ENCODE measurements at regions not wholly inside any gene's neighbourhood (a gene's known extent, or its start where the extent isn't known, plus 50 kb on each side); places are given as distances from the start of the nearest gene placed in this dataset.

DNA sequence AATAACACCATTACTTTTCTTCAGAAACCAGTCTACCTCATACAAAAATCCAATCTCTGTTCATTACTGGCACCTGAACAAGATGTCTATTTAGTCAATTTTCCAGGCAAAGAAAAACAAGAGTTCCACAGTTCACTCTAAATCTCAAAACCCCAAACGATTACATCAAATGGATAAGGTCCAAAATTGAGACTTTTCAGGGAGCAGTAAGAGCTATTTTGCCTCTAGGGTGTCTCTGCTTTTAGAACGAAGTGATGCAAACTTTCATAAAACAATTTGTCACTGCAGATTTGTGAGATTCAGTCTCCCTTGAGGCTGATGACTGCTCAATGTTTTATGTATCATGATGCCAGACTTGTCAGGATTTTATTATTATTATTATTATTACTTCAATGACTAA is 937.0 kb upstream of the PHF14 start:
- no peak for DNase-seq

DNA sequence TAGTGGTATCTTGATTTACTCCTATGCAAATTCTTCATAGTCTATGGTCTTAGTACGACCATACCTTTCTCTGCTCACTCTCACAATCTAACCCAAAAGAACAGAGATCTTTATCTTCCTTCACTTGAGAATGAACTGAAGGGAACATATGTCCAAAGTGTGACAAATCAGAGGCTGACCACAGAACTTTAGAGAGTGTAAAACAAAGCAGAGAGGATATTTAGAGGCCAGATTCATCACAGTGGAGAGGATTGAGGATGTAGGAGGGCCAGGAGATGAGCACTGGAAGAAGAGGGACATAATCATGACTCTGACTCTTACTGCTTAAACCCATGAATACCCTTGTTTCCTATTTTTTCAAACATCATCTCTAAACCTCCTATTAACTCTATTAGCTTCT is 935.3 kb upstream of the PHF14 start:
- DNase-seq = no peak

DNA sequence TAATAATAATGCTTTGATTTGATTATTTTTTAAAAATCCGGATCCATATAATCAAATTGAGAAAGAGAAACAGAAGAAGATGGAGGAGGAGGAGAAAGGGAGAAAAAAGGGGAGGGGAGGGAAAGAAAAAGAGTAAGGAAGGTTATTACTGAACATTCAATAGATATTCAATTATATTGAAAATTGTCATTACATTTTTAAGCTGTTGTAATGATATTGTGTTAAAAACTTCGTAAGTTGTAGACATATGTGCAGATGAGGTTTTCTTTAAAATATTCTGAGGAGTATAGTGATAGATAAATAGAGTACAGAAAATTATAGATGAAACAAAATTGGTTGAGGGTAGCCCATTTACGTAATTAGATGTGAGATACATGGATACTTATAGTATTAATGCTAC is 933.0 kb upstream of the PHF14 start:
- DNase-seq = no peak

DNA sequence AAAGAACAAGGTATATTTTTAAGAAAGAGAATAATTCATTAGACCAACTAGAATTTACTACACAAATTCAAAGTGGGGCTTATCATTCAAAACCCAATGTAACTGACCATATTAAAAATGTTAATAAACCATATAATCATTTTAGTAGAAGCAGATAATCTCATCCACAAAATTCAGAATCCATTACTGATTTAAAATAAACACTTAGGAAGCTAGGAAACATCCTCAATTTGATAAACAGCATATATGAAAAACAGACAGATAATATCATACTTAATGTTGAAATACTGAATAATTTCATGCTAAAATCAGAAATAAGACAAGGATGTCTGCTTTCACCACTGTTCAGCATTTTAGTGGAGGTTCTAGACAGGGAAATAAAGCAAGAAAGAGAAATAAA is 902.8 kb upstream of the PHF14 start:
- DNase-seq = no peak

DNA sequence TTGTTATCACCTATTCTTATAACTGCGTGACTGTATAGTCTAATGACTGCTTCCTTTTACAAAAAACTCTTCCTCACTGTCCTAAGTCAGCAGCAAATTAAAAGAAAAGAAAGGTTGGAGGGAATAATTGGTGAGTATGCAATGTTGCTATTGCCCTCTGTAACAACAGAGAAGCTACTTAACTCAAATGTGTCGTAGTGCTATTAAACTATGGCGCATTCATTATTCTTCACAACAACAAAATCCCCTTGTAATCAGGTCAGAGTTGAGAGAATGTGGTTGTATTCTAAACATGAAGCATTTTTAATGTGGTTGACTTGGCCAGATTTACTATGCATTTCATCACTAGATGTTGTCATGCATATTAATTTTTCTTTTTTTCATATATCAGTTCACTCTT is 897.8 kb upstream of the PHF14 start:
- no peak for DNase-seq

DNA sequence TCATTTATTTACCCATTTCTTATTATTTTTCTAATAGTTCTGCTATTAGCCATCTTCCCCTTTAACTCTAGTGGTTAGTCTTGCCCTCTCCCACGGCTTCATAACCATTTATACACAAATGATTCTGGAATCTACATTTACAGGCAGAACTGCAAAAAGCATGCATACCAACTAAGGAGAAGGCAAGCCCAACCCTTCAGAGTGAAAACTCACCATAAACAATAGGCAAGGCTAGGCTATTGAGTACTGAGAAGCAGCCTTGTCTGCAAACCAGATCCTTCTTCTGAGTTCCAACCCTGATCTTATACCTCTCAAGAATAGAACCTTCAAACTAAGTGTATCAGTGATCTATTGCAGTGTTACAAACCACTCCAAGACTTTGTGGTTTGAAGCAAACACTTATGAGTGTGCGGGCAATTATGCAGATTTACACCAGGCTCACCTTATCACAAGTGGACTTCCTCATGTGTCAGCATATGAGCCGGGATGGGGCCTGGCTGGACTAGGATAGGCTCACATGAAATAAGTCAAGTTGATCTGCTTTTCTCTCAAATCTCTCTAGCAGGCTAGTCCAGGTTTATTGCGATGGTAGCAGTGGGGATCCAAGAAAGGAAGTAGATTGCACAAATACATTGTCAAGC is 896.9 kb upstream of the PHF14 start:
- DNase-seq = no peak

DNA sequence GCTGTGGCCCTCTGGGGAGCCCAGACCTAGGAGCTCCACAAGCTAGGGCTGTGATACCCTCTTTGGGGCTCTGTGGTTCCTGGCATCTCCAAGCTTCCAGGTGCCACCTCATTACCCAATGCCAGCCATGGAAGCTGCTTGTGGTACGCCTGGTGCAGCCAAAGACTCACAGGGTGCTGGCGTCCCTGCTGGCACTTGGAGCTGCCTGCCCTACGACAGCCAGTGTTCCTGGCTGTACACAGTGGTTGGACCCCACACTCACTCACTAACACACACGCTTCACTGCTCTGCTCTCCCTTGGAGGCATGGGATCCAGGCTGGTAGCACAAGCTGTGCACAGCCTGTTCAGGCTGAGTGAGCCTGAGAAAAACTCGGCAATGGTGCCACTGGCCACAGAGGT is 894.1 kb upstream of the PHF14 start:
- DNase-seq = no peak

DNA sequence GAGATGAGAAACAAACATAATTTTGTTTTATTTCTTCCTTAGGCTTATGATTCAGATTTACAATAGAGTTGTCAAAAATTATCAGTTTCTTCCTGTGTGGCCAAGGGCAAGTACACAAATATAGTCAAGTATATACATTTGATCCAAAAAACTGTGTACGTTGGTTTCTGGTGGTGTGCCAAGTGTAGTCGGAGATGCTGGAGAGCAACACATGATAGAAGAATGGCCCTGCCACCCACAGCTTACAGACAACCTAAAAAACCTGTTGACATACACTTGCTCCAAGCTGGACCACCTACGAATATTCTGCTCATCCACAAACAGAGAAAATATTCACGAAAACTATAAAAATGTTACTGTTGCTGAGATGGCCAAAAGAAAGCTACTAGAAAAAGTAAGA is 890.8 kb upstream of the PHF14 start:
- DNase-seq = no peak

DNA sequence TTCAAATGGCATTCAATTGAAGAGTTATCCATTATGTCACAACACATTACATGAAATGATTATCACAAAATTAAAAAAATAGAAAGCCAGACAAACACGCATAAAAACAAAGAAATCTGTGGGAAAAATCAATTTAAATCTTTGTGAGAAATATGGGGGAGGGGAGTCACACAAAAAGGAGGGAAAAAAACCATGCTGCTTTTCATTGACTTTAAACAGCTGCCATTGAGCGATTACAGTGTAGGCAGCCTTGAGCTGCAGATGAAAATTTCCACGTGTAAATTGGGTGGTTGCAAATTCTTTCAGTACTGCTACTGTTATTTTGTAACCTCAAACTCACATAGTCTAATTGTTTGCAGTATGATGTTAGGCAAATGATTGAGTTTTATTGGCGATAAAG is 889.9 kb upstream of the PHF14 start:
- no peak for DNase-seq

DNA sequence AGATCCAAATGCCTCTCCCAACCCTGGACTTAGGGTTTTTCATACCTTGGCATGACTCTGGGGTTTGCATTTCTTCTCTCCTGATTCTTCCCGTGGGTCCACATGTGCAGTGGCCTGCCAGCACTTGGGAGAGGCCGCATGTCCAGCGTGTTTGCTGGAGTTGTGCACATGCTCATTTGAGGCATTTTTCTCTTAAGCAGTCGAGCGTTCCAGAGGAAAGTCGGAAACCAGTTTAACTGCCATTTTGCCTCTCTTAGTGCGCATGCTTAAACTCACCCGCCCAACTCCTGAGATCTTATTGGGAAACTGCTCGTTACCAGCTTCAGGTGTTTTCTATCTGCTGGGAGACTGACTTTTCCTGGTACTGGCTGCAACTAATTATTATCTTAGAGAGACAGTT is 888.4 kb upstream of the PHF14 start:
- DNase-seq = no peak

DNA sequence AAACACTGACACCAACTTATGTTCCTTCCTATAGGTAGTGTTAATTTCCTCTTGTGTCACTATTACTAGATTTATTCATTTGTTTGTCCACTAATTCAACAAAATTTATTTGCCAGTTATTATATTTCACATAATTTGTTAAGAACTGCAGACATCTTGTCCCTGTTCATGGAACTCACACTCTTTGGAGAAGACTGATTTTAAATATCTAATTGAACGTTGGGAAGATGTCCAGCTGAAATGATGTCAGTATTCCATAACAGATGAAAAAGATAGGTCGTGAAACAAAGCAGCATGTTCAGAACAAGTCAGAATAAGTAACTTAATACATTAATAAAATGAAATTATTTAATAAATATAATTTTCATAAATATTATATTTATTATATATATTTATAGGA is 873.1 kb upstream of the PHF14 start:
- DNase-seq = no peak

DNA sequence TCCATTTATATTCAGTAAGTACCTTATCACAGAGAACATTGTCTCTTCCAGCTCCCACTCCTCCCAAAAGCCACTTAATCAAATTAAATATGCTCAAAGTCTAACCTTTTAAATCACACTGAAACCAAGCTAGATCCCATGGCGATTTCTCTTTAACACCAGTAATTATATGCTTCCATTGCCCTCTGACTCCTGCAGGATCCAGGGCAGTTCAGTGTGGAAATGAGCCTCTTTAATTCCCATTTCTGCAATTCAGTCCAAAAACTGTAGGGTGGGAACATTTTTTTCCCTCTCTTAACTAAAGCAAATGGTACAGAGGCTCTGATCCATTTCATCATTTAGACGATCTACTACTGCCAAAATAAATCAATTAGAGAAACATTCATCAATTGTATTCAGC is 872.3 kb upstream of the PHF14 start:
- DNase-seq = no peak

DNA sequence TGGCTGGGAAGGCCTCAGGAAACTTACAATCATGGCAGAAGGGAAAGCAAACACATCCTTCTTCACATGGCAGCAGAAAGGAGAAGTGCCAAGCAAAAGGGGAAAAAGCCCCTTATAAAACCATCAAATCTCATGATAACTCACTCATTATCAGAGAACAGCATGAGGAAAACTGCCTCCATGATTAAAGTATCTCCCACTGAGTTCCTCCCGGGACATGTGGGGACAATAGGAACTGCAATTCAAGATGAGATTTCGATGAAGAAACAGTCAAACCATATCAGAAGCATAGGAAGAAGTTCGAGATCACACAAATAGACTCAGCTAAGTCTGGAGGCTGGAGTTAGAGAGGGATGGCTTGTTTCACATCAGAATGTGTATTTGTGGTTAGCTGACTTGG is 869.4 kb upstream of the PHF14 start:
- no peak for DNase-seq

DNA sequence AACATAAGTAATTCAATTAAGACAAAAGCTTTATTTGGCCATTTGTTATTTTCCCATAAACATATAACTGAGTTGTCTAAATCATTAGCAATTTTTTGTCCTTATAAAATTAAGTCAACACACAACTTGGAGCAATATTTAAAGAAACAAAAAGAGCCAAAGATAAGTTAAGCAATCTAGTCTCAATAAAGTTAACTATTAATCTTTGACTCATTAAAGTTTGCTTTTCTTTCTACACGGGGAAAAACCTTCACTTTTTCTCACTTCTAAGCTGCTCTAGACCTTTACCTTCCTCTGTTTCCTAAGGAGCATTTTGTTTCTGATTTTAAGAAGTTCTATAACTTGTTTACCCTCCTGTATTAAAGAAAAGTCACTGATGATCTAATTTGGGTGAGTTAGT is 867.1 kb upstream of the PHF14 start:
- DNase-seq = no peak

DNA sequence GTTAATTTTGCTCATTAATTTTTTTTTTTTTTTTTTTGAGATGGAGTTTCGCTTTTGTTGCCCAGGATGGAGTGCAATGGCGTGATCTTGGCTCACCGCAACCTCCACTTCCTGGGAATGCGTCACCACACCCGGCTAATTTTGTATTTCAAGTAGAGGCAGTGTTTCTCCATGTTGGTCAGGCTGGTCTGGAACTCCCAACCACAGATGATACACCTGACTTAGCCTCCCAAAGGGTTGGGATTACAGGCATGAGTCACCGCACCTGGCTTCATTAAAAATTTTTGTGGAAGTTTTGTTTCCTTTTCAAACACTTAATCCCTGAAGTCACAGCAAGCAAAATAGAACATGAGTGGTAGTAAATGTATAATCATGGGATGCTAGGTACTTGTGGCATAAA is 857.2 kb upstream of the PHF14 start:
- no peak for DNase-seq

DNA sequence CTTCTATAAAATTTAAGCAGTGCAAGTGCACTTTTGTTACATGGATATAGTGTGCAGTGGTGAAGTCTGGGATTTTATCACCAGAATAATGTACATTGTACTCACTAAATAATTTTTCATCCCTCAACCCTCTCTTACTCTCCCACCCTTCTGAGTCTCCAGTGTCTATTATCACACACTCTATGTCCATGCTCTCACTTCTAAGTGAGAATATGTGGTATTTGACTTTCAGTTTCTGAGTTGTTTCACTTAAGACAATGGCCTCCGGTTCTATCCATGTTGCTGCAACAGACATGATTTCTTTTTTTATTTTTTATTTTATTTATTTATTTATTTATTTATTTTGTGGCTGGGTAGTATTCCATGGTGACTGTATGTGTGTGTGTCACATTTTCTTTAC is 855.9 kb upstream of the PHF14 start:
- no peak for DNase-seq

DNA sequence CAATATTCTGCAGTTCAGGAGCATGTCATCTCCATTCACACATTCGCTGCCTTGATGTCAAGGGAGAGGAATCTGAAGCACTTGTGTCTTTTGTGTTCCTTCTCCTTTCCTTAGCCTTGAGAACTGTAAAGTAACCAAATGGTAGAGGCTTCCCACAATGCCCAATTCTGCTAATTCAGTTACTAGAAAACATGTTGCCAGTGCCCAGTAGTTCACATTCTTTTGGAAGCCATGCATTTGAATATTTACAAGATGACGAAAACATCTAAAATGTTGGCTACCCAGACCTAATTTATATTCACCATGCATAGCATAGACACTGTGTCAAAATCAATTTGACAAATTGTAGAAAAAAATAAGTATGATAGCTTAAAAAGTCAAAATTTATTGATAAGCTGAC is 852.7 kb upstream of the PHF14 start:
- no peak for DNase-seq

DNA sequence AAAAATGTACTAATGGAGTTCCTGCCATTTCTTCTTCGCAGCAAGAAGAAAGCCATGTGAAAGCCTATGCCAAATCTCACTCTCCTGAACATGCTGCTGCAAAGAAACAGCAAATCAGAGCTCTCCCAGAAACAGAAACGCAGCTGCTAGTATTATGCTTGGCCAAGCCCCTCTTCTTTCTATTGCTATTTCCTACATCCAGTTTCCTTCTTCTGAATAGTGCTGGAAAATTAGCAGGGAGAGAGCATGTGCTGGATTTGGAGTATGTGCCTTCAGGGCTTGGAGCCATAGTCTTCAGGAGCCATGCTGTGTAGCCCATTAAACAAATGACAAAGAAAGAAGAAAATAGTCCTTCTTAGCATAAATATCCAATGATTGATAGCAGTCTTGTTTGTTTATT is 852.0 kb upstream of the PHF14 start:
- DNase-seq = no peak

DNA sequence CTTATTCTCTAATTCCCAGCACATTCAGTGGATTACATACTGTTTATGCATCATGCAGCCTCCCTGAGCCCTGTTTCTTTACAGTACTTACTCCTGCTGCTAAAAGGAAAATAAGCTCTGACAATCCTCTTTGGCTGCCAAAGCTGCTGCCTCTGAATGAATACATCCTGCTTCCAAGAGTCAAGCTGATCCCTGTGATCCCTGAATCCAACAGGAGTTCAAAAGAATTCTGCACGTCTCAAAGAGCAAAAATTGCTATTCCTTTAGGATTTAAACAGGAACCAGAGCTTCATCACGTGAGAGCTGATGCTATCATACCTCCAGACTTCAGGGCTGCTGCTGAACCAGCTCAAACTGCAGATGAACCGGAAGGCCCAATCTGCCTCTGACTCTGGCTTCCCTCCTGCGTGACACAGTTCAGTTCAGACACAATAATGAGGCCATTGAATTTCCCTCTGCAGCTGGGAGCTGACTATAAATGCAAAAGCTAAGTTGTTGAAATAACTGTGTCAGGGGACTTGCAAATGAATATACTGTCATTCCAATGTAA is 851.0 kb upstream of the PHF14 start:
- no peak for DNase-seq

DNA sequence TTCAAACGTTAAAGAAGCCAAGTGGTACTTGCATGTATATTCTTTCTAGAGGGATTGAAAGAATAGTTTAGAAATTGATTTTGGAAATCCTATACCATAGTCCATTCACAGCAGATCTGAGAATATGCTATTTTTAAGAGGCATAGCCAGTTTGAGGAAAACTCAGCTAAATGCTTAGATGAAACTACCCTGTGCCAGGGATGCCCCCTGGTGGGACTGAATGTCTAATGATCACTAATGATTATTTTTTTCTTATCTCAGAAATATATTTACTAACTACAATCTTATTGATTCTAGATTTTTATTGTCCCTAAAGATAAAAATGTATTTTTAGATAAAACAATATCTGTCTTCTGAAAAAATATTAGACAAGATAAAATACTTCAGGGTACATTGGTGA is 844.9 kb upstream of the PHF14 start:
- DNase-seq = no peak

DNA sequence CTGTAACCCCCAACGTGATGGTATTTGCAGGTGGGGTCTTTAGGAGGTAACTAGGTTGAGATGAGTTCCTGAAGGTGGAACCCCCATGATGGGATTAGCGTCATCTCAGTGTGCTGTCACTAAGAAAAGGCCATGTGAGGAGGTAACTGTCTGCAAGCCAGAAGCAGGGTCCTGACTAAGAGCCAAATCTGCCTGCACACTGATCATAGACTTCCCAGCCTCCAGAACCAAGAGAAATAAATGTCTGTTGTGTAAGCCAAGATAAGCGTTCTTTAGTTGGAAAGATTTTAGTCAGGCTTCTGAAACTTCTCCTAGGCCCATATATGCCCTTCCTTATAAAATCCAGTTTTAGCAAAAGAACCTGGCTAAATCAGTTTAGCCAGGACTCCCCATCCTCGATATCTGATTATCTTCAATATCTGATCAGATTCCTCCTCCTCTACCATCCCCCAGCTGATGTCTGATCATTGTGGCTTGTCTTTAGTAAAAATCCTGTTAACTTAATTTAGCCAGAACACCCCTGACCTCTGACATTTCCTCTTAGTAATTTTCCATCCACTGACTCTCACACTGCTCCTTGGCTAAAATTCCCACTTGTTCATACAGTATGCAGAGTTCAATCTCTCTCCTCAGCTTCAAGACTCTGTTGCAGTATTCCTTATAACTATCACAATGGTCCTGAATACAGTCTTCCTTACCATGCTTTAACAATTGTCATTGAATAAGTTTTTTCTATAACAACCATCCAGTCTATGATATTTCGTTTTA is 835.4 kb upstream of the PHF14 start:
- DNase-seq = no peak

DNA sequence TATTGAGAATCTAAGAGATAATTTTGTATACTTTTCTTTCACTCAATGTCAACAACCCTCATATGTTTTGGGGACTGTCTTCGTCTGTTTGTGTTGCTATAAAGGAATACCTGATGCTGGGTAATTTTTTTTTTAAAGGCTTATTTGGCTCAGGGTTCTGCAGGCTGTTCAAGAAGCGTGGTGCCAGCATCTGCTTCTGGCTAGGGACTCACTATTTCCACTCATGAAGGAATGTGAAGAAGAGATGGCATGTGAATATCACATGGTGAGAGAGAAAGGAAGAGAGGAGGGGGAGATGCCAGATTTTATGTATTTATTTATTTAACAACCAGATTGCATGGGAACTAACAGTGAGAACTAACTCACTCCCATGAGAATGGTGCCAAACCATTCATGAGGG is 827.4 kb upstream of the PHF14 start:
- DNase-seq = no peak

DNA sequence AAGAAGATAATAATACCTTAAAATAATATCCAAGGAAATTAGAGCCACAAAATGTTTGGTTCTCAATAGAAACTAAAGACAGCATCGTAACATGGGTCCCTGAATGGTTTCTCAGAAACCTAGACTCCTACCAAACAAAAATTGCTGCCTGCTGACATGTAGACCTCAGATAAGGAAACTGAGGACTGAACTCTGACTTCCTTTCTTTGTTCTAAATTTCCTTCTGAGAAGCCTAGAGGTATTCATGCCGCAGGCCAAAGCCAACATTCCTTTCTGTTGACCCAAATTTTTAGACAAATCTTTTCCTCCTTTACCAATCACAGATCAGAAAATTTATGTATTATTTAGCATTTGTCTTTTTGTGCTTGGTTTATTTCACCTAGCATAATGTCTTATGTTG is 816.7 kb upstream of the PHF14 start:
- DNase-seq = no peak

DNA sequence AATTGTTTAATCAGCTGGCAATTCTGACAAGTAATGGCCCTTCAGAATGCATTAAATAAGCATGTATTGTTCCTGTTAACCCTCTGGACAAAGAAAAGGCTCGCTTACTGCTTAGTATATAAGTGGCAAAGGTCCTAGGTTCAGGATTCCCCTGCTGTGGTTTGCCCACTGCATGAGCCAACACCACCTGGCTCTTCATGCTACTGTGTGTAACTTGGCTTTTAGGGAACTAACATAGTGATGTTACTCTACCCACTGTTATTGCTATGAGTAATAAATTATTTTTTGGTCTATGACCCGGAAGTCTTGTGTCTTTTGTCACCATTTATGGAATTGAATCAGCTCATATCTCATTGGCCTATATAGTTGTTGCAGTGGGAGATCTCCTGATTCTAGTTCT is 791.7 kb upstream of the PHF14 start:
- DNase-seq = peak; percentile 0

DNA sequence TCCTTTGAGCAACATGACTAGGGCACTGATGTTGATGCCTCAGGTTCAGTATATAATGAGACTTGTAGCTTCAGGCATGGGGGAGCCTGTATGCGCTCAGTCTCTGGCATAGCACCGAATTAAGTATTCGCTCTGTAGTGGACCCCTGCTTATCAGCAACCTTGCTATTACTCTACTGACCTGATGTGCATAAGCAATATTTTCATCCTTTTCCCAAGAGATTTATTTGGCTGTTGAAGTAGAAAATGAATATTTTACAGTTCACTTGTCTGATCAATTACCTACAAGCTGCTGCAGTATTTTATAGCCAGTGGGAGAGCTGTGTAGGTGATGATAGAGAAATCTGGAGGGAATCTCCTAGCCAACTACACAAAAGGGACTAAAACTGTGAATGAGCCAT is 781.6 kb upstream of the PHF14 start:
- no peak for DNase-seq
